Glutamatergic neuron (in vitro differentiated cells): ENCODE measurements at regions not wholly inside any gene's neighbourhood (a gene's known extent, or its start where the extent isn't known, plus 50 kb on each side); places are given as distances from the start of the nearest gene placed in this dataset.
A peak's percentile ranks its signal among the peaks of the same experiment; 100 is the strongest.

ENCODE experiments used
- DNase-seq: peaks from one replicate; pipeline ENCODE4 v3.0.0; 2022
- H3K27ac Mint-ChIP-seq: one replicate; pipeline ENCODE4 v1.8.0; 2020; ENCODE audit warnings: mild to moderate bottlenecking, mixed read lengths, inconsistent platforms; ENCODE audit not compliant: unreplicated experiment
- H3K27me3 Mint-ChIP-seq: one replicate; pipeline ENCODE4 v1.8.0; 2020; ENCODE audit warnings: mild to moderate bottlenecking, moderate library complexity, mixed read lengths, inconsistent platforms; ENCODE audit not compliant: unreplicated experiment
- H3K36me3 Mint-ChIP-seq: one replicate; pipeline ENCODE4 v1.8.0; 2020; ENCODE audit warnings: mild to moderate bottlenecking, mixed read lengths, inconsistent platforms; ENCODE audit not compliant: unreplicated experiment
- H3K4me1 Mint-ChIP-seq: one replicate; pipeline ENCODE4 v1.8.0; 2020; ENCODE audit warnings: mild to moderate bottlenecking, low read depth, mixed read lengths, inconsistent platforms; ENCODE audit not compliant: unreplicated experiment
- H3K4me3 Mint-ChIP-seq: one replicate; pipeline ENCODE4 v1.8.0; 2020; ENCODE audit warnings: mild to moderate bottlenecking, mixed read lengths, inconsistent platforms; ENCODE audit not compliant: unreplicated experiment
- H3K9me3 Mint-ChIP-seq: one replicate; pipeline ENCODE4 v1.8.0; 2020; ENCODE audit warnings: mild to moderate bottlenecking, moderate library complexity, mixed read lengths, inconsistent platforms; ENCODE audit not compliant: unreplicated experiment
- CTCF ChIP-seq: fragments of 200-600 bp; sonication (generic); IDR thresholded peaks from one replicate; pipeline ENCODE4 v1.5.0; 2021; ENCODE audit not compliant: partially characterized antibody, unreplicated experiment

GRCh38 chr1:228927946-228928898 is 192.9 kb downstream of the RHOU start:
- no peak for DNase-seq
- H3K9me3 Mint-ChIP-seq: peaks cover 4% of the 10 kb centered on the region
- H3K4me1 Mint-ChIP-seq: peaks cover 14% of the 10 kb centered on the region
- H3K27me3 Mint-ChIP-seq: peaks cover 2% of the 10 kb centered on the region
- H3K27ac Mint-ChIP-seq: peak overlapping the region; percentile 44
- no peak for TF ChIP-seq CTCF
- H3K36me3 Mint-ChIP-seq: peaks cover 15% of the 10 kb centered on the region
- H3K4me3 Mint-ChIP-seq: no peak overlapping the region

GRCh38 chr1:228929476-228930027 is 194.3 kb downstream of the RHOU start:
- Mint-ChIP-seq H3K4me3 (no peak overlapping the region), H3K9me3 (peaks cover 4% of the 10 kb centered on the region), H3K4me1 (peaks cover 14% of the 10 kb centered on the region), H3K27me3 (peaks cover 2% of the 10 kb centered on the region), H3K36me3 (peaks cover 15% of the 10 kb centered on the region), H3K27ac (no peak overlapping the region)
- no peak for DNase-seq
- TF ChIP-seq CTCF: no peak

GRCh38 chr1:228930479-228930957 is 195.2 kb downstream of the RHOU start:
- Mint-ChIP-seq H3K36me3 (peaks cover 15% of the 10 kb centered on the region), H3K4me3 (no peak overlapping the region), H3K27ac (no peak overlapping the region), H3K4me1 (peaks cover 14% of the 10 kb centered on the region), H3K27me3 (peaks cover 2% of the 10 kb centered on the region), H3K9me3 (peaks cover 3% of the 10 kb centered on the region)
- TF ChIP-seq CTCF: no peak
- DNase-seq: no peak

- no peaks in the 10 kb centered on the region for H3K27me3 Mint-ChIP-seq
- no peaks in the 10 kb centered on the region for H3K9me3 Mint-ChIP-seq
- no peak overlapping the region for H3K4me3 Mint-ChIP-seq
- no peak for TF ChIP-seq CTCF
- H3K36me3 Mint-ChIP-seq: peaks cover 7% of the 10 kb centered on the region
- no peak for DNase-seq
- H3K4me1 Mint-ChIP-seq: peaks cover 13% of the 10 kb centered on the region
- no peak overlapping the region for H3K27ac Mint-ChIP-seq
Measured at GRCh38 chr1:228933753-228934152, 198.5 kb downstream of the RHOU start.

- H3K36me3 Mint-ChIP-seq: no peaks in the 10 kb centered on the region
- H3K9me3 Mint-ChIP-seq: no peaks in the 10 kb centered on the region
- H3K4me1 Mint-ChIP-seq: peaks cover 12% of the 10 kb centered on the region
- H3K27me3 Mint-ChIP-seq: no peaks in the 10 kb centered on the region
- no peak for TF ChIP-seq CTCF
- H3K27ac Mint-ChIP-seq: no peak overlapping the region
- H3K4me3 Mint-ChIP-seq: no peak overlapping the region
- no peak for DNase-seq
Measured at GRCh38 chr1:228935198-228935663, 200.0 kb downstream of the RHOU start.
